GM23338 (cell line): ENCODE measurements at regions not wholly inside any gene's neighbourhood (a gene's known extent, or its start where the extent isn't known, plus 50 kb on each side); places are given as distances from the start of the nearest gene placed in this dataset.

ENCODE experiments used
- ATAC-seq: fragments of 200-7000 bp; cut with Tn5 transposase; 3 replicates; pipeline ENCODE4 v1.9.1; 2020
- DNase-seq: peaks from one replicate; pipeline ENCODE4 v3.0.0-alpha.2; 2015; ENCODE audit warnings: low spot score
- H2AFZ ChIP-seq: fragments of 200-600 bp; sonication (generic); 2 replicates; pipeline ENCODE4 v1.8.0; 2016; ENCODE audit warnings: antibody characterized with exemption, mild to moderate bottlenecking, moderate library complexity
- H3F3A ChIP-seq: fragments of 200-600 bp; sonication (generic); replicated peaks from 2 replicates; pipeline ENCODE4 v1.8.0; 2017; ENCODE audit warnings: antibody characterized with exemption, mixed run types, low read depth
- H3K27ac ChIP-seq: fragments of 200-600 bp; sonication (generic); 2 replicates; pipeline ENCODE4 v1.6.1; 2016; ENCODE audit warnings: low read depth
- H3K27me3 ChIP-seq: fragments of 200-600 bp; sonication (generic); 2 replicates; pipeline ENCODE4 v1.8.0; 2016; ENCODE audit warnings: mild to moderate bottlenecking, mixed run types, moderate library complexity; ENCODE audit not compliant: insufficient read depth
- H3K36me3 ChIP-seq: fragments of 200-600 bp; sonication (generic); 2 replicates; pipeline ENCODE4 v1.8.0; 2016; ENCODE audit warnings: mild to moderate bottlenecking; ENCODE audit not compliant: insufficient read depth
- H3K4me1 ChIP-seq: fragments of 200-600 bp; sonication (generic); 2 replicates; pipeline ENCODE4 v1.8.0; 2016; ENCODE audit warnings: mild to moderate bottlenecking, moderate library complexity; ENCODE audit not compliant: insufficient read depth
- H3K4me2 ChIP-seq: fragments of 200-600 bp; sonication (generic); 2 replicates; pipeline ENCODE4 v1.7.1; 2017; ENCODE audit warnings: mixed run types
- H3K4me3 ChIP-seq: fragments of 200-600 bp; sonication (generic); 2 replicates; pipeline ENCODE4 v1.6.1; 2016; ENCODE audit warnings: mixed run types
- H3K79me2 ChIP-seq: fragments of 200-600 bp; sonication (generic); replicated peaks from 2 replicates; pipeline ENCODE4 v1.8.0; 2017; ENCODE audit warnings: mild to moderate bottlenecking; ENCODE audit not compliant: insufficient read depth
- H3K9me2 ChIP-seq: fragments of 200-600 bp; sonication (generic); 2 replicates; pipeline ENCODE4 v1.8.0; 2017; ENCODE audit not compliant: insufficient read depth
- H4K20me1 ChIP-seq: fragments of 200-600 bp; sonication (generic); replicated peaks from 2 replicates; pipeline ENCODE4 v1.8.0; 2017; ENCODE audit warnings: mild to moderate bottlenecking; ENCODE audit not compliant: insufficient read depth
- H3K27ac Mint-ChIP-seq: 2 replicates; pipeline ENCODE4 v1.8.0; 2020; ENCODE audit warnings: inconsistent platforms, mild to moderate bottlenecking, moderate library complexity, mixed read lengths
- H3K27me3 Mint-ChIP-seq: 3 replicates; pipeline ENCODE4 v1.8.0; 2022; ENCODE audit warnings: low read depth, mild to moderate bottlenecking, moderate library complexity, mixed read lengths, inconsistent platforms; ENCODE audit not compliant: insufficient read depth, poor library complexity
- H3K36me3 Mint-ChIP-seq: 3 replicates; pipeline ENCODE4 v1.8.0; 2021; ENCODE audit warnings: low read depth, mild to moderate bottlenecking, inconsistent platforms, moderate library complexity, mixed read lengths
- H3K4me1 Mint-ChIP-seq: 3 replicates; pipeline ENCODE4 v1.8.0; 2020; ENCODE audit warnings: mild to moderate bottlenecking, inconsistent platforms, mixed read lengths
- H3K4me3 Mint-ChIP-seq: 3 replicates; pipeline ENCODE4 v1.8.0; 2021; ENCODE audit warnings: moderate library complexity, mild to moderate bottlenecking, inconsistent platforms, mixed read lengths
- H3K9me3 Mint-ChIP-seq: 3 replicates; pipeline ENCODE4 v1.8.0; 2020; ENCODE audit warnings: moderate library complexity, mild to moderate bottlenecking, inconsistent platforms, mixed read lengths
- CREB1 ChIP-seq: fragments of 250-450 bp; sonication (Bioruptor Pico); IDR thresholded peaks from 2 replicates; pipeline ENCODE4 v1.5.0; 2020; ENCODE audit warnings: low read depth, mild to moderate bottlenecking, moderate library complexity
- EZH2phosphoT487 ChIP-seq: fragments of 200-600 bp; sonication (generic); IDR thresholded peaks from one replicate; pipeline ENCODE4 v1.8.1; 2018; ENCODE audit warnings: antibody characterized with exemption; ENCODE audit not compliant: unreplicated experiment
- JUNB ChIP-seq: IDR thresholded peaks from one replicate; pipeline ENCODE4 v1.6.1; 2016; ENCODE audit warnings: antibody characterized with exemption; ENCODE audit not compliant: unreplicated experiment
- NANOG ChIP-seq: IDR thresholded peaks from 2 replicates; pipeline ENCODE4 v1.6.1; 2016; ENCODE audit warnings: antibody characterized with exemption, borderline replicate concordance
- STAT1 ChIP-seq: IDR thresholded peaks from one replicate; pipeline ENCODE4 v1.6.1; 2016; ENCODE audit warnings: antibody characterized with exemption; ENCODE audit not compliant: unreplicated experiment
- ZNF114 ChIP-seq: fragments of 250-450 bp; sonication (Bioruptor Pico); IDR thresholded peaks from 2 replicates; pipeline ENCODE4 v1.5.0; 2020; ENCODE audit warnings: mild to moderate bottlenecking, moderate library complexity
- ZNF331 ChIP-seq: fragments of 250-450 bp; sonication (Bioruptor Pico); IDR thresholded peaks from 2 replicates; pipeline ENCODE4 v1.5.0; 2020; ENCODE audit warnings: low read depth, mild to moderate bottlenecking, moderate library complexity
- TF ChIP-seq, protein P1 (sequence below), 2 experiments: fragments of 200-600 bp in 1 of 2; sonication (generic) in 1 of 2; conservative IDR thresholded peaks; 2 replicates each; pipeline versions ENCODE4 v1.5.1 to v1.6.1; 2016 to 2017; ENCODE audit warnings: antibody characterized with exemption in 2 of 2, low read depth in 2 of 2, mild to moderate bottlenecking in 2 of 2, moderate library complexity in 1 of 2
- TF ChIP-seq, protein P2 (sequence below): fragments of 250-450 bp; sonication (Bioruptor Pico); IDR thresholded peaks from 2 replicates; pipeline ENCODE4 v1.5.0; 2020; ENCODE audit warnings: mild to moderate bottlenecking, moderate library complexity
- TF ChIP-seq, protein P3 (sequence below): IDR thresholded peaks from 2 replicates; pipeline ENCODE4 v1.6.1; 2016; ENCODE audit warnings: antibody characterized with exemption

DNA sequence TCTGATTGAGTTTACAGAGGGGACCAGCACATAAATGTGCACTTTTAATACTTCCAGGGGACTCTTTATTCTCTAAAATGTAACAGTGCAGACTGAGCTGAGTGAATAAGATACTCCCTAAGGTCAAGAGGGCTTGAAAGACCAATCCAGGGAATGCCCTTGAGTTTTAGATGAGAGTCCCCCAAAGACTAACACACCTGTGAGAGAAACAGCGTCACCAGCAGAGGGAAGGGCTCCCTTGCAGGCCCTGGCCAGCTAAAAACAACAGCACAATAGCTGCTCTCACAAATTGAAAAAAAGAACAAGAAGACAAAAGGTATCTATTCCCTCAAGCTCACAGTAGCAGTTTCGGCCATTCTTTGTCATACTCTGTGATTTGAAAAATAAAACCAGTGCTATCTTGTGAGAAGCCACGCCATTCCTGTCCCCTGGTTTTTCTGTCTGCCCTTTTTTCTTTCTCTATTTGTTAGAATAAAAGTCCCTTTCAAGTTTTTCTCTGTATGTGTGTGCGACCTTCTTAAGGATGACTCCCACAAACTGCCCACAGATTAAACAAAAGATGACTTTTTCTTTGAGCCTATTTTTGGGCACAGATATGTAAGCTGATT lies 230.4 kb upstream of the BMPER start:
- no peaks in the 10 kb centered on the region for H3K27me3 ChIP-seq
- H3F3A ChIP-seq, result no peaks in the 10 kb centered on the region
- Mint-ChIP-seq H3K4me1 (peaks cover 38% of the 10 kb centered on the region), H3K9me3 (peaks cover 10% of the 10 kb centered on the region; the same call in 2 of the 3 replicates), H3K27ac (no peak overlapping the region; the same call in 1 of the 2 replicates), H3K27me3 (peaks cover 4% of the 10 kb centered on the region), H3K4me3 (no peak overlapping the region), H3K36me3 (peaks cover 7% of the 10 kb centered on the region; the same call in 1 of the 3 replicates)
- H3K27ac ChIP-seq, result no peak overlapping the region
- ATAC-seq (peak; percentile 83), DNase-seq (peak; percentile 50)
- no peak overlapping the region; the same call in 1 of the 2 replicates for H3K4me2 ChIP-seq
- H2AFZ ChIP-seq, result no peak overlapping the region
- no peak overlapping the region for H3K4me3 ChIP-seq
- no peaks in the 10 kb centered on the region for H3K36me3 ChIP-seq
- H4K20me1 ChIP-seq, result no peaks in the 10 kb centered on the region
- peaks cover 13% of the 10 kb centered on the region for H3K4me1 ChIP-seq
- TF ChIP-seq, protein P1, sequence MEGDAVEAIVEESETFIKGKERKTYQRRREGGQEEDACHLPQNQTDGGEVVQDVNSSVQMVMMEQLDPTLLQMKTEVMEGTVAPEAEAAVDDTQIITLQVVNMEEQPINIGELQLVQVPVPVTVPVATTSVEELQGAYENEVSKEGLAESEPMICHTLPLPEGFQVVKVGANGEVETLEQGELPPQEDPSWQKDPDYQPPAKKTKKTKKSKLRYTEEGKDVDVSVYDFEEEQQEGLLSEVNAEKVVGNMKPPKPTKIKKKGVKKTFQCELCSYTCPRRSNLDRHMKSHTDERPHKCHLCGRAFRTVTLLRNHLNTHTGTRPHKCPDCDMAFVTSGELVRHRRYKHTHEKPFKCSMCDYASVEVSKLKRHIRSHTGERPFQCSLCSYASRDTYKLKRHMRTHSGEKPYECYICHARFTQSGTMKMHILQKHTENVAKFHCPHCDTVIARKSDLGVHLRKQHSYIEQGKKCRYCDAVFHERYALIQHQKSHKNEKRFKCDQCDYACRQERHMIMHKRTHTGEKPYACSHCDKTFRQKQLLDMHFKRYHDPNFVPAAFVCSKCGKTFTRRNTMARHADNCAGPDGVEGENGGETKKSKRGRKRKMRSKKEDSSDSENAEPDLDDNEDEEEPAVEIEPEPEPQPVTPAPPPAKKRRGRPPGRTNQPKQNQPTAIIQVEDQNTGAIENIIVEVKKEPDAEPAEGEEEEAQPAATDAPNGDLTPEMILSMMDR (conservative IDR thresholded peaks at IDR 0.05; ENCODE audit: low read depth in 2 of 2), result peak; percentile 15 to 34; a peak in 3 of 4 replicates
- no peak for TF ChIP-seq NANOG
- no peak for TF ChIP-seq ZNF331 (CRISPR knock-in tag)
- H3K79me2 ChIP-seq, result no peaks in the 10 kb centered on the region
- H3K9me2 ChIP-seq, result peaks cover 4% of the 10 kb centered on the region; the same call in 1 of the 2 replicates

DNA sequence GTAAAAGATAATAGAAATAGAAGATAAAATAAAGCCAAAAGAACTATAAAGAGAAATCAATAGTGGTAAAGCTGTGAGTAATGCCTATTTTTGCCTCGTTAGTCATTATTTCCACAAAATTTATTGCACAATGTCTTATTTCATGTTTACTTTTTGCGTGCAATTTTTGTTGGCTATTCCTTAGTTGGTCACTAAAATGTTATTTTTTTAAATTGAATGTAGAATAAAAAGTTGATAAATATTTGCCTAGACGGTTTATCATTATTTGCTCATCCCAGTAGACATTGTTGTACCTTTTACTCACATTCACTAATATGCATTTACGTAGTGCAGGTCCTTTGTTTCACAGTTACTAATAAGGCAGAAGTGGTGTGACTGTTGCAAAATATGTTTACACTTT lies 227.8 kb upstream of the BMPER start:
- Mint-ChIP-seq H3K4me1 (peaks cover 29% of the 10 kb centered on the region), H3K27me3 (peaks cover 4% of the 10 kb centered on the region), H3K9me3 (peaks cover 16% of the 10 kb centered on the region; the same call in 2 of the 3 replicates), H3K4me3 (no peak overlapping the region), H3K36me3 (peaks cover 8% of the 10 kb centered on the region; the same call in 1 of the 3 replicates), H3K27ac (no peak overlapping the region)
- no peaks in the 10 kb centered on the region for H3K36me3 ChIP-seq
- H3K27ac ChIP-seq, result no peak overlapping the region
- H2AFZ ChIP-seq, result no peak overlapping the region
- H3K9me2 ChIP-seq, result peaks cover 2% of the 10 kb centered on the region; the same call in 1 of the 2 replicates
- H3K27me3 ChIP-seq, result no peaks in the 10 kb centered on the region
- DNase-seq (no peak), ATAC-seq (no peak)
- H3K79me2 ChIP-seq, result no peaks in the 10 kb centered on the region
- H3F3A ChIP-seq, result no peaks in the 10 kb centered on the region
- peaks cover 13% of the 10 kb centered on the region for H3K4me1 ChIP-seq
- H4K20me1 ChIP-seq, result no peaks in the 10 kb centered on the region
- H3K4me3 ChIP-seq, result no peak overlapping the region
- H3K4me2 ChIP-seq, result no peak overlapping the region
- TF ChIP-seq EZH2phosphoT487 (no peak), ZNF114 (no peak), STAT1 (no peak), JUNB (no peak), NANOG (no peak), CREB1 (CRISPR knock-in tag) (no peak)
- TF ChIP-seq, protein P1 (conservative IDR thresholded peaks at IDR 0.05; ENCODE audit: low read depth in 2 of 2), result no peak
- TF ChIP-seq, protein P2, sequence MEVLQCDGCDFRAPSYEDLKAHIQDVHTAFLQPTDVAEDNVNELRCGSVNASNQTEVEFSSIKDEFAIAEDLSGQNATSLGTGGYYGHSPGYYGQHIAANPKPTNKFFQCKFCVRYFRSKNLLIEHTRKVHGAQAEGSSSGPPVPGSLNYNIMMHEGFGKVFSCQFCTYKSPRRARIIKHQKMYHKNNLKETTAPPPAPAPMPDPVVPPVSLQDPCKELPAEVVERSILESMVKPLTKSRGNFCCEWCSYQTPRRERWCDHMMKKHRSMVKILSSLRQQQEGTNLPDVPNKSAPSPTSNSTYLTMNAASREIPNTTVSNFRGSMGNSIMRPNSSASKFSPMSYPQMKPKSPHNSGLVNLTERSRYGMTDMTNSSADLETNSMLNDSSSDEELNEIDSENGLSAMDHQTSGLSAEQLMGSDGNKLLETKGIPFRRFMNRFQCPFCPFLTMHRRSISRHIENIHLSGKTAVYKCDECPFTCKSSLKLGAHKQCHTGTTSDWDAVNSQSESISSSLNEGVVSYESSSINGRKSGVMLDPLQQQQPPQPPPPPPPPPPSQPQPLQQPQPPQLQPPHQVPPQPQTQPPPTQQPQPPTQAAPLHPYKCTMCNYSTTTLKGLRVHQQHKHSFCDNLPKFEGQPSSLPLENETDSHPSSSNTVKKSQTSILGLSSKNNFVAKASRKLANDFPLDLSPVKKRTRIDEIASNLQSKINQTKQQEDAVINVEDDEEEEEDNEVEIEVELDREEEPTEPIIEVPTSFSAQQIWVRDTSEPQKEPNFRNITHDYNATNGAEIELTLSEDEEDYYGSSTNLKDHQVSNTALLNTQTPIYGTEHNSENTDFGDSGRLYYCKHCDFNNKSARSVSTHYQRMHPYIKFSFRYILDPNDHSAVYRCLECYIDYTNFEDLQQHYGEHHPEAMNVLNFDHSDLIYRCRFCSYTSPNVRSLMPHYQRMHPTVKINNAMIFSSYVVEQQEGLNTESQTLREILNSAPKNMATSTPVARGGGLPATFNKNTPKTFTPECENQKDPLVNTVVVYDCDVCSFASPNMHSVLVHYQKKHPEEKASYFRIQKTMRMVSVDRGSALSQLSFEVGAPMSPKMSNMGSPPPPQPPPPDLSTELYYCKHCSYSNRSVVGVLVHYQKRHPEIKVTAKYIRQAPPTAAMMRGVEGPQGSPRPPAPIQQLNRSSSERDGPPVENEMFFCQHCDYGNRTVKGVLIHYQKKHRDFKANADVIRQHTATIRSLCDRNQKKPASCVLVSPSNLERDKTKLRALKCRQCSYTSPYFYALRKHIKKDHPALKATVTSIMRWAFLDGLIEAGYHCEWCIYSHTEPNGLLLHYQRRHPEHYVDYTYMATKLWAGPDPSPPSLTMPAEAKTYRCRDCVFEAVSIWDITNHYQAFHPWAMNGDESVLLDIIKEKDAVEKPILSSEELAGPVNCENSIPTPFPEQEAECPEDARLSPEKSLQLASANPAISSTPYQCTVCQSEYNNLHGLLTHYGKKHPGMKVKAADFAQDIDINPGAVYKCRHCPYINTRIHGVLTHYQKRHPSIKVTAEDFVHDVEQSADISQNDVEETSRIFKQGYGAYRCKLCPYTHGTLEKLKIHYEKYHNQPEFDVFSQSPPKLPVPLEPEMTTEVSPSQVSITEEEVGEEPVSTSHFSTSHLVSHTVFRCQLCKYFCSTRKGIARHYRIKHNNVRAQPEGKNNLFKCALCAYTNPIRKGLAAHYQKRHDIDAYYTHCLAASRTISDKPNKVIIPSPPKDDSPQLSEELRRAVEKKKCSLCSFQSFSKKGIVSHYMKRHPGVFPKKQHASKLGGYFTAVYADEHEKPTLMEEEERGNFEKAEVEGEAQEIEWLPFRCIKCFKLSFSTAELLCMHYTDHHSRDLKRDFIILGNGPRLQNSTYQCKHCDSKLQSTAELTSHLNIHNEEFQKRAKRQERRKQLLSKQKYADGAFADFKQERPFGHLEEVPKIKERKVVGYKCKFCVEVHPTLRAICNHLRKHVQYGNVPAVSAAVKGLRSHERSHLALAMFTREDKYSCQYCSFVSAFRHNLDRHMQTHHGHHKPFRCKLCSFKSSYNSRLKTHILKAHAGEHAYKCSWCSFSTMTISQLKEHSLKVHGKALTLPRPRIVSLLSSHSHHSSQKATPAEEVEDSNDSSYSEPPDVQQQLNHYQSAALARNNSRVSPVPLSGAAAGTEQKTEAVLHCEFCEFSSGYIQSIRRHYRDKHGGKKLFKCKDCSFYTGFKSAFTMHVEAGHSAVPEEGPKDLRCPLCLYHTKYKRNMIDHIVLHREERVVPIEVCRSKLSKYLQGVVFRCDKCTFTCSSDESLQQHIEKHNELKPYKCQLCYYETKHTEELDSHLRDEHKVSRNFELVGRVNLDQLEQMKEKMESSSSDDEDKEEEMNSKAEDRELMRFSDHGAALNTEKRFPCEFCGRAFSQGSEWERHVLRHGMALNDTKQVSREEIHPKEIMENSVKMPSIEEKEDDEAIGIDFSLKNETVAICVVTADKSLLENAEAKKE (CRISPR knock-in tag), result no peak
- TF ChIP-seq, protein P3, sequence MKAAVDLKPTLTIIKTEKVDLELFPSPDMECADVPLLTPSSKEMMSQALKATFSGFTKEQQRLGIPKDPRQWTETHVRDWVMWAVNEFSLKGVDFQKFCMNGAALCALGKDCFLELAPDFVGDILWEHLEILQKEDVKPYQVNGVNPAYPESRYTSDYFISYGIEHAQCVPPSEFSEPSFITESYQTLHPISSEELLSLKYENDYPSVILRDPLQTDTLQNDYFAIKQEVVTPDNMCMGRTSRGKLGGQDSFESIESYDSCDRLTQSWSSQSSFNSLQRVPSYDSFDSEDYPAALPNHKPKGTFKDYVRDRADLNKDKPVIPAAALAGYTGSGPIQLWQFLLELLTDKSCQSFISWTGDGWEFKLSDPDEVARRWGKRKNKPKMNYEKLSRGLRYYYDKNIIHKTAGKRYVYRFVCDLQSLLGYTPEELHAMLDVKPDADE, result no peak
